Endodermal cell (in vitro differentiated cells): ENCODE measurements at regions not wholly inside any gene's neighbourhood (a gene's known extent, or its start where the extent isn't known, plus 50 kb on each side); places are given as distances from the start of the nearest gene placed in this dataset.

Experiments
- DNase-seq: peaks from one replicate; pipeline ENCODE4 v3.0.0-alpha.2; 2017
- H3K27ac ChIP-seq: 2 replicates; pipeline ENCODE4 v1.5.1; 2013; ENCODE audit warnings: mild to moderate bottlenecking, low read depth, low read length, moderate library complexity
- H3K27me3 ChIP-seq: 2 replicates; pipeline ENCODE4 v1.6.1; 2013; ENCODE audit warnings: mild to moderate bottlenecking, low read length, moderate library complexity; ENCODE audit not compliant: insufficient read depth, control insufficient read depth, poor library complexity, severe bottlenecking
- H3K36me3 ChIP-seq: 2 replicates; pipeline ENCODE4 v1.7.0; 2013; ENCODE audit warnings: mild to moderate bottlenecking, low read length, moderate library complexity; ENCODE audit not compliant: control insufficient read depth, insufficient read depth
- H3K4me1 ChIP-seq: one replicate; pipeline ENCODE4 v1.7.0; 2013; ENCODE audit warnings: low read length; ENCODE audit not compliant: control insufficient read depth, insufficient read depth
- H3K4me3 ChIP-seq: 2 replicates; pipeline ENCODE4 v1.5.1; 2013; ENCODE audit warnings: mild to moderate bottlenecking, low read length, moderate library complexity
- H3K9ac ChIP-seq: 2 replicates; pipeline ENCODE4 v1.6.1; 2013; ENCODE audit warnings: mild to moderate bottlenecking, low read length, moderate library complexity; ENCODE audit not compliant: poor library complexity, severe bottlenecking; ENCODE audit errors: extremely low read depth
- H3K9me3 ChIP-seq: 2 replicates; pipeline ENCODE4 v1.6.1; 2013; ENCODE audit warnings: mild to moderate bottlenecking, low read length, moderate library complexity; ENCODE audit not compliant: control insufficient read depth
- H3K27ac Mint-ChIP-seq: 2 replicates; pipeline ENCODE4 v1.8.0; 2020; ENCODE audit warnings: mixed read lengths
- H3K27me3 Mint-ChIP-seq: 2 replicates; pipeline ENCODE4 v1.8.0; 2021; ENCODE audit warnings: mild to moderate bottlenecking, mixed read lengths; ENCODE audit not compliant: insufficient read depth
- H3K36me3 Mint-ChIP-seq: 2 replicates; pipeline ENCODE4 v1.8.0; 2020; ENCODE audit warnings: low read depth, mixed read lengths
- H3K4me1 Mint-ChIP-seq: 2 replicates; pipeline ENCODE4 v1.8.0; 2020; ENCODE audit warnings: mixed read lengths
- H3K4me3 Mint-ChIP-seq: 2 replicates; pipeline ENCODE4 v1.8.0; 2020; ENCODE audit warnings: mild to moderate bottlenecking, moderate library complexity, mixed read lengths
- H3K9me3 Mint-ChIP-seq: 2 replicates; pipeline ENCODE4 v1.8.0; 2020; ENCODE audit warnings: mild to moderate bottlenecking, mixed read lengths
- WGBS, 2 experiments: methylation state at CpG; one replicate each; pipeline versions ENCODE4 v1.1.5 to v1.1.7; 2013; ENCODE audit warnings: missing lambda C conversion rate in 2 of 2, mixed read lengths in 1 of 2; ENCODE audit not compliant: insufficient coverage in 1 of 2, insufficient read length in 1 of 2; 5-methylcytosine and 5-hydroxymethylcytosine counted together
- TF ChIP-seq, protein P1 (sequence below): fragments of 200-600 bp; sonication (generic); conservative IDR thresholded peaks from 2 replicates; pipeline ENCODE4 v1.5.0; 2021; ENCODE audit warnings: antibody characterized with exemption, mild to moderate bottlenecking

DNA sequence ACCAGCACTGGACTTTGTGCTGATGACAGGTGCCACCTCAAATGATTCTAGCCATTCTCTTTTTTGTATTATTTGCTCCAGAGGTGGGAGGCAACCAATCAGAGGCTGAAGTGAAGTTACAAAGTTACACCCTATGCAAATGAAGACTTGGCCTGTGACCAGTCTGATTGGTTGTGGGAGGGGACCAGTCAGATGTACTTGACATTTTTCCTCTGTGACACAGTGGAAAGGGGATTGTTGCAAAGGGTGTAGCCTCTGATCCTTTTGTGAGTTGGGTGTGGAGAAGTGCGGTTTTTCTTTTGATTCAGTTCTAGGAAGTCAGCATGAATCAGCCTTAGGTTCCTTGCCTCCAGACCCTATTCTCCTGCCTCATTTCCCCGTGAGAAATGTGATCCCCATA, 244.0 kb downstream of the ARL6IP6 start:
- Histone ChIP-seq H3K4me1 (peaks cover 9% of the 10 kb centered on the region), H3K27ac (no peak overlapping the region), H3K9ac (no peak overlapping the region), H3K4me3 (no peak overlapping the region), H3K36me3 (no peaks in the 10 kb centered on the region), H3K9me3 (peaks cover 23% of the 10 kb centered on the region), H3K27me3 (no peaks in the 10 kb centered on the region)
- Mint-ChIP-seq H3K4me3 (no peak overlapping the region), H3K27ac (no peak overlapping the region), H3K27me3 (no peaks in the 10 kb centered on the region), H3K9me3 (peaks cover 7% of the 10 kb centered on the region), H3K4me1 (no peaks in the 10 kb centered on the region), H3K36me3 (no peaks in the 10 kb centered on the region)
- WGBS, 2 experiments, result 90% methylated on average over 2 of the region's 2 CpGs; no CpG with 5 or more reads in 1 of the 2 experiments
- DNase-seq, result no peak
- TF ChIP-seq, protein P1, sequence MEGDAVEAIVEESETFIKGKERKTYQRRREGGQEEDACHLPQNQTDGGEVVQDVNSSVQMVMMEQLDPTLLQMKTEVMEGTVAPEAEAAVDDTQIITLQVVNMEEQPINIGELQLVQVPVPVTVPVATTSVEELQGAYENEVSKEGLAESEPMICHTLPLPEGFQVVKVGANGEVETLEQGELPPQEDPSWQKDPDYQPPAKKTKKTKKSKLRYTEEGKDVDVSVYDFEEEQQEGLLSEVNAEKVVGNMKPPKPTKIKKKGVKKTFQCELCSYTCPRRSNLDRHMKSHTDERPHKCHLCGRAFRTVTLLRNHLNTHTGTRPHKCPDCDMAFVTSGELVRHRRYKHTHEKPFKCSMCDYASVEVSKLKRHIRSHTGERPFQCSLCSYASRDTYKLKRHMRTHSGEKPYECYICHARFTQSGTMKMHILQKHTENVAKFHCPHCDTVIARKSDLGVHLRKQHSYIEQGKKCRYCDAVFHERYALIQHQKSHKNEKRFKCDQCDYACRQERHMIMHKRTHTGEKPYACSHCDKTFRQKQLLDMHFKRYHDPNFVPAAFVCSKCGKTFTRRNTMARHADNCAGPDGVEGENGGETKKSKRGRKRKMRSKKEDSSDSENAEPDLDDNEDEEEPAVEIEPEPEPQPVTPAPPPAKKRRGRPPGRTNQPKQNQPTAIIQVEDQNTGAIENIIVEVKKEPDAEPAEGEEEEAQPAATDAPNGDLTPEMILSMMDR, result no peak

DNA sequence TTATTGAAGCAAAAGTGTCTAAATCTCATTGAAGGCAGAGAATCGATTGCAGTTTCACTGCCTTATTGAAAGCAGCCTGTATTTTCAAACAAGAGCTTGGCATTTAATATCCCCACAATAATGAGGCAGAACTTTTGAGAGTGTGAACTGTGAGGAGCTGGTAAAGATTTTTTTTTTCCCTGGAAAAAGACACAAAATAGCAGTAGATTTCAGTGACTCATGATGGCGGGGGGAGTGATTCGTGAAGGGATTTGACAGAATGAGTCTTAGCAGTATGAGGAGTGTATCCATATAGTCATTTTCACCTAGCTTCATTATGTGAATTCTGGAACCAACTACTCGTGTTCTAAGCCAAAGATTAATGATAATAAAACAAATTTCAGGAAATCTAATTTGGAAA, 242.9 kb downstream of the ARL6IP6 start:
- Histone ChIP-seq H3K36me3 (no peaks in the 10 kb centered on the region), H3K9me3 (peaks cover 12% of the 10 kb centered on the region), H3K4me1 (peaks cover 9% of the 10 kb centered on the region), H3K27me3 (no peaks in the 10 kb centered on the region), H3K27ac (no peak overlapping the region), H3K9ac (no peak overlapping the region), H3K4me3 (no peak overlapping the region)
- TF ChIP-seq, protein P1, result no peak
- Mint-ChIP-seq H3K9me3 (peaks cover 6% of the 10 kb centered on the region), H3K4me1 (no peaks in the 10 kb centered on the region), H3K27me3 (no peaks in the 10 kb centered on the region), H3K36me3 (no peaks in the 10 kb centered on the region), H3K27ac (no peak overlapping the region), H3K4me3 (no peak overlapping the region)
- 88% methylated on average over 4 of the region's 4 CpGs; no CpG with 5 or more reads in 1 of the 2 experiments for WGBS, 2 experiments
- DNase-seq, result no peak

DNA sequence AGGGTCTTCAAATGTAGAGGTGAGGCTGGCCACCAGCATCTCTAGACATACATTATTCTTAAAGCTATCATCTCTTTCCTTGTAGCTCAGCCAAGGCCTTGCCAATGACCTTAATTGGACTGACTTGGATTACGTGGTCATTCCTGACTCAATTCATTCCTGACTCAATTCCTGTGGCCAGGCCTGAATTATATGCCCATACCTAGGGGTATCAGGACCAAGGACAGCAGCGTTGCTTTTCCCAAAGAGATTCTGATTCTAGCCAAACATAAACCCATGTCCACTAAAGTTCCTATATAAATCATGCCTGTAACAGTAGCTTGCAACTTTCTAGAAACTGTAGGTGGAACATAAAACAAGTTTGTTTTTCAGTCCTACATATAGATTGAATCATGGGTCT, 231.7 kb downstream of the ARL6IP6 start:
- Mint-ChIP-seq H3K4me3 (no peak overlapping the region), H3K9me3 (no peaks in the 10 kb centered on the region), H3K27ac (no peak overlapping the region), H3K27me3 (no peaks in the 10 kb centered on the region), H3K4me1 (no peaks in the 10 kb centered on the region), H3K36me3 (no peaks in the 10 kb centered on the region)
- WGBS, 2 experiments, result 35 to 73% methylated on average over 2 of the region's 2 CpGs
- no peaks in the 10 kb centered on the region for H3K36me3 ChIP-seq
- H3K27ac ChIP-seq, result no peak overlapping the region
- H3K4me1 ChIP-seq, result no peaks in the 10 kb centered on the region
- H3K9ac ChIP-seq, result no peak overlapping the region
- H3K27me3 ChIP-seq, result no peaks in the 10 kb centered on the region
- TF ChIP-seq, protein P1, result no peak
- no peak overlapping the region for H3K4me3 ChIP-seq
- peak; percentile 78 for DNase-seq
- no peaks in the 10 kb centered on the region for H3K9me3 ChIP-seq
